Left colon (tissue), 2 donors: ENCODE measurements at regions not wholly inside any gene's neighbourhood (a gene's known extent, or its start where the extent isn't known, plus 50 kb on each side); places are given as distances from the start of the nearest gene placed in this dataset.

ENCODE experiments used
- ATAC-seq: fragments of 200-7000 bp; cut with Tn5 transposase; one replicate; pipeline ENCODE4 v1.9.1; 2020; ENCODE audit warnings: mild to moderate bottlenecking, moderate library complexity
- DNase-seq, 2 donors: peaks; one replicate each; pipeline ENCODE4 v3.0.0-alpha.2; 2020
- intact Hi-C, 2 donors: fragments of 100-400 bp; cut with DNase I in 1 of 2; cut with micrococcal nuclease in 1 of 2; formaldehyde crosslinking; loops; one replicate each; pipeline versions ENCODE4 v1.11.2 to v1.14.0; 2022; cut with DNase I, micrococcal nuclease
- donor health status: DM: no; HTN: no; CAD: no.
- donor health status: DM: yes; HTN: yes; CAD: no.

DNA sequence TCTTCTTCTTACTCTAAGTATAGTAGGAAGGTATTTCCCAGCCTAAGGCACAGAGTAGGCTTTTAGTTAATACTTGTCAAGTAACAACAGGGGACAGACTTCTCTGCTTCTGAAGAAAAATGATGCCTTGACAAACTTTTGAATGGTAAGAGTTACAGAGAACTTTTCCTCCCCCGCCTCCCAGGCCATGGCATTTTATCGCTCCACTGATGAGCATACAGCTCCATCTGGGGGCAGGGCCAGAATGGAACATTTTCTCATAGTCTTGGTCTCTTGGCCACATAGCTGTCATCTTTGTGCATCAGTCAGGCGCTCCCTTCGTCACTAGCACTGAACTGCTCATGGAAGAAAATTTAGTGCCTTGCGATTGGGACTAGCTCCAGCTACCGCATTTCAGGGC, 1066.8 kb upstream of the CITED2 start:
- peak; percentile 26 to 46 for DNase-seq
- intact Hi-C loops, result loop anchor here in 1 of 2 donors (5.0 kb wide), 1 partner anchor 1074 kb away; no protein-coding TSS in a partner anchor
- ATAC-seq, result peak; percentile 70

DNA sequence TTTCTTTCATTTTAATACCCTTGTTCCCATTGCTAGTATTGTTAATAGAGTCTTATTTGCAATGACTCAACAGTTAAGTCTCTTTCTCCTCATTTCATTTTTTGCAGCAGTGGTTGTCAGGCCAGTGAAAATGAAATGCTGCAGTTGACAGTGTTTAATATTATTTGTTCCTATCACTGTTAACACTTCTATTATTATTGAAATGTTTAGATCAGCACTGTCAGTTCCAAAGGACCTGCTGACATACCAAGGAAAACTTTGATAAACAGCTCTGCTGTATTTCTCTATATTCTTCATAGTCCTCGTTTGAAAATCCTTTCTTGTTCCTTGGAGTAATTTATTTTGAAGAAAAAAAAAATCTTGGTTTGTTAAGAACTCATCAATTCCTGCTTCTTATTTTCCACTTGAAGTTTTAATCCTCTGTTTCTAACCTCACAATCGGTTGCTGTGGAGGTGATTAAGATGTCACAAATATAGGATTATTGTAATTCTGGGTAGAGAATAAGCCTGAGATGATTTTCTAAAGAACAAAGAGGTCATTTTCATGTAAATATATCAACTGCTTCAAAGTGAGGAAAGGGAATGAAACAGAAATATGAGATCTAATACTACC, 1065.9 kb upstream of the CITED2 start:
- DNase-seq (no peak), ATAC-seq (no peak)
- intact Hi-C loops, result loop anchor here in 1 of 2 donors (5.0 kb wide), 1 partner anchor 1073 kb away; no protein-coding TSS in a partner anchor

DNA sequence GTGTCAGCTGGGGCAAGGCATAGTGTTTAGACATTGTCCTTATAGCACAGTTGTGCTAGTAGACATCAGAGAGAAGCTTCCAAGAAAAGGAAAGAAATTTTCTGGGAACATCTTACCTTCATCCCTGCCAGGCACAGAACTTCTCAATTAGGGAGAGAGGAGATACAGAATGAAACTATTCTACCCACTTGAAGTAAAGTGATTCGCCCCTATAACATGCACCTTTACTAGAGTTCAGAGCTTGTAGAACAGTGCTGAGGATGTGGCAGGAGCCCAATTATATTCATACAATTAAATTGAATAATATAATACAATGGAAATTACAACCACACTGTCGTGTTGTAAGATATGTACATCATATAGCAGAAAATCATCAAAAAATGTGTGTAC, 1063.9 kb upstream of the CITED2 start:
- ATAC-seq, result no peak
- DNase-seq, result no peak
- intact Hi-C loops, result no loop called here

DNA sequence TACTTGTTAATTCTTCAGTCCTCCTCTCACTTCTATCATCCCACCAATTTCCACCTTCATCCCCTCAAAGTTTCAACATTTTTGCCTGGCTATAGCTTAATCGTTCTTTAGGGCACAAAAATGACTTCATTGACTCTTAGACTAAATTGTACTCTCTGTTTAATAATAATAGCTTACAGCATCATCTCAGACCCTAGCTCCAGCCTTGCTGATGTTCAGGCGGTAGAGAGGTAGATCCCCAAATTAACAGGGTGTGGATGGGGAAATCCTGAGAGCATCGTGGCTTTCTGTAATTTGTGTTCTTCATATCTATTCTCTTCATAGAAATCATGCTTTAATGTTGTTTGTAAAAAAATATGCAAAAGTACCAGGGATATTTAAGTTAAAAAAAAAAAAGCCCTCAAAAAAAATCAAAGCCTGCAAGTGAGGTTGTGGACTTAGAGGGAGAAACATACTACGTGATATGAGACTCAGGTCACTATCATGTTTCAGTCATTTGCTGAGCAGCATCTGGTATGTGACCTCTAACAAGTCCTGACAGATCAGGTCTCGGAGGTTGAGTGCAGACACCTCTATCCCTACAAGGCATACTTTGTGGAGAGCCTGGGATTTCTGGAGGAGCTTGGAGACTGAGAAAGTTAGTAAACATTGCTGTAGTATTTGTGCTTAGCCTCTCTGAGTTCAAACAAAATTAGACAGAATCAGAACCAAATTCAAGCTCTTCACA, 1063.3 kb upstream of the CITED2 start:
- no peak for DNase-seq
- no peak for ATAC-seq
- intact Hi-C loops, result no loop called here

DNA sequence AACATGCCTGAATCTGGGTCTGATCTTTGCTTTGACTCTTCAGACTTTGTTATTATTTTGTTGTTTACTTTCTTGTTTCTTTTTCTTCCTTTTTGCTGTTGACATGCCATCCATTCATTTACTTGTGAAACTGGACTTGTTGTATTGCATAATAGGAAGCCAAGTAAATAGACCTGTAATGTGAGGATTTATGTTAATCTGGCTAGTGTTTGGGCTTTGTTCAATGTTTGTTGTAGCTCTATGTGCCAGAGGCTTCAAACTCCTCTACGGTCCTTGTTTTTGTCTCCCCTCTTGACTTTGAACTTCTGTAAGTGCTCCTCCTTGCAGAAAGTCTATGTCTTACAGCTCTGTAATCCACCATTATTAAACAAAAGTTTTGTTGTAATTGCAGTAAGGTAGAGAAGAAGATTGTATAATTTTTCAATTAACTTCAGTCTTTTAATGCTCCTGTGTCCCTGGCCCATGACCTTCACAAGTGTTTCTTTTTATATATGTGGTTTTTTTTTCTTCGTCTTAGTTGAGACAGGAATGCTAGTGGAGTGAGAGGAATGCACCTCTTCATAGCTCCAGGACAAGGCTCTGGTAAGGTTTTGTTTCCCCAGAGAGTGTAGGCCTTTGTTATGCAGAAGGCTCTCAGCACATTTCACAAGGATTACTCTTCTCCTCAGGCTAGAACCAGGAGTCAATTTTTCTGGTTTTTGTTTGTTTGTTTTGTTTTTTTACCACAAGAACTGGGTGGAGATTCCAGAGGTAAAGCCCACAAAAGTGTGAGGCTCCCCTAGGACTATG, 1061.8 kb upstream of the CITED2 start:
- intact Hi-C loops, result no loop called here
- ATAC-seq (no peak), DNase-seq (no peak)

DNA sequence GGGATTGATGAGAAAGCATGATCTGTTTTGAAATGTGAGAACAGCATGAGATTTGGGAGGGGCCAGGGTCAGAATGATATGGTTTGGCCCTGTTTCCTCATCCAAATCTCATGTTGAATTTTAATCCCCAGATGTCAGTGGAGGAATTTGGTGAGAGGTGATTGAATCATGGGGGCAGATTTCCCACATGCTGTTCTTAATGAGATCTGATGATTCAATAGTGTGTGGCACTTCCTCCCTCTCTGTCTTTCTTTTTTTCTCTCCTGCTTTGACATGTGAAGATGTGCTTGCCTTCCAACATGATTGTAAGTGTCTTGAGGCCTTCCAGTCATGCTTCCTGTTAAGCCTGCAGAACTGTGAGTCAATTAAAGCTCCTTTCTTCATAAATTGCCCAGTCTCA, 1060.3 kb upstream of the CITED2 start:
- no peak for ATAC-seq
- intact Hi-C loops, result no loop called here

DNA sequence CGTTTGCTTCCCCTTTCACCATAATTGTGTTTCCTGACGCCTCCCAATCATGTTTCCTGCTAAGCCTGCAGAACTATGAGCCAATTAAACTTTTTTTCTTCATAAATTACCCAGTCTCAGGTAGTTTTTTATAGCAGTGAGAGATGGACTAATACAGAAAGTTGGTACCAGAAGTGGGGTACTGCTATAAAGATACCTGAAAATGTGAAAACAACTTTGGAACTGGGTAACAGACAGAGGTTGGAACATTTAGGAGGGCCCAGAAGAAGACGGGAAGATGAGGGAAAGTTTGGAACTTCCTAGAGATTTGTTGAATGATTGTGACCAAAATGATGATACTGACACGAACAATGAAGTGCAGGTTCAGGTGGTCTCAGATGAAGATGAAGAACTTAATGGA, 1058.6 kb upstream of the CITED2 start:
- DNase-seq (no peak), ATAC-seq (no peak)
- intact Hi-C loops, result no loop called here

More for the DNA sequence above, 1060.3 kb upstream of the CITED2 start:
- DNase-seq, result no peak

DNA sequence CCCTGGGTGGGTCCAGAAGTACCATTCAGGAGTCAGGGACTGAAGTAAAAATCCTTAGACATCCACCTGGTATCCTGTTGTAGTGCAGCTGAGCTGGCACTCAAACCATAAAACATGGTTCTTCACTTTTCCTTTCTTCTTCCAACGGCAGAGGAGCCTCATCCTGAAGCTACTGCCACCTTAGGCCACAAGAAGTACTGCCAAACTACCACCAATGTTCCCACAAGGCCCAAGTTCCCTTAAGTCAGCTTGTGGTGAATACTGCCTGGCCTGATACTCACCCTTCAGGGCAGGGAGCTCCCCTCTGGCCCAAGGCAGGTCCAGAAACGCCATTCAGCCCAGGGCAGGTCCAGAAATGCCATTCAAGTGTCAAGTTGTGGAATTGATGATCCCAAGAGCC, 1053.4 kb upstream of the CITED2 start:
- ATAC-seq (no peak), DNase-seq (no peak)
- intact Hi-C loops, result no loop called here

DNA sequence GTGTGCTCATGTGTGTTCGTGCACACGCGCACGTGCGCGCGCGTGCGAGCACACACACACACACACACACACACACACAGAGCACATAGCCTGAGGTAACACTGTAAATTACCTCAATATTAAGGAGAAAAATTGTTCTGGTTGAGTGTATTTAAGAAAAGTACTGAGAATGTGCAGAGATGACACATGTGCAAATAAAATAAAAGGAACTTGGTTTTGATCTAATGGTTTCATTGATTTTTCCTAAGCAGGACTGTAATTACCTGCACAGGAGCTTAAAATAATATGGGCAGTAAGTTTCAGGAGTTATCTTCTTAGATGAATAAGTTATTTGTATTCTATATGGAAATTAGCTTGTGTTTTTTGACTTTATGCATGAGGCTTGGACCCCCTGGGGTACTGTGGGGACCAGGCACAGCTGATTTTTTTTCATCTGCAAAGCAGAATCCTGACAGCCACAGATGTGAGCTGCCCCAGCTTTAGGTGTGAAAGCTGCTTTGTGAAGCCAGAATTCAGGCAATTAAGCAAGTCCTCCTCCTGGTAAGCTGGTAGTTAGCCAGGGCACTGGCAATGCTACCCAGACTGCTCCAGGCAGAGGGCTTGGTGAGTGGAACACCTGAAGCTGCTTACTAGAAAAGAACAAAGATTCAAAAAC, 1040.6 kb upstream of the CITED2 start:
- no peak for DNase-seq
- ATAC-seq, result no peak
- intact Hi-C loops, result no loop called here

DNA sequence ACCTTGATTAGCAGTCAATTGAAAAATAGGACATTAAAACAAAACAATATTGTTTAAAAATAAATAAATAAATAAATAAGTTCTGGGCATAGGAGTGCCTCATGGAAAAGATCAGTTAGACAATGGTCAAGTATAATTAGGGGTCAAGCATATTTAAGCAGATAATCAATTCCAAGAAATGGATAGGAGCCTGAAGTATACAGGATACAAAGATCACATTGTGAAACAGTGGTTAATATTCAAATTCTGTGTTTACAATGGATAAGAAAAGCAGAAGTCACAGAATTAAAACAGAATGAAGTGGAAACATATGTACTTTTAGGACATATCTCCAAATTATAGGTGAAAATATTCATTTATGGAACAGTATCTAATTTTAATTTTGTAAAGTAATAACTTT, 1028.6 kb upstream of the CITED2 start:
- DNase-seq (no peak), ATAC-seq (no peak)
- intact Hi-C loops, result no loop called here

DNA sequence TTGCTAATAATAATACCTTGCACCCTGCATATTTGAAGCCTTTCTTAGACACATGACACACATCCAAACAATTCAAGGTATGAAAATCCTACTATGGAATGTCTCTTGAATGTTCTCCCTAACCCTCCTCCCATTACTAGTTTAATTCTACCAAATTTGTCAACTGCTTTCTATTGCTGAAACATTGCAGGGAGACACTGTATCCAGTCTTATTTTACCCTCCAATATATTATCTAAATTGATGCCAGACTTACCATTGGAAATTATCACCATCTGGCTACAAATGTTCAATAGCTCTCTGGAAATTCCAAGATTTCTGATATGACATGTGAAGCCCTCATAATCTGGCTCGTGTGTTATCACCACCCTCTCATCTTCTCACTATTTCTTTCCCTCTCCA, 1027.3 kb upstream of the CITED2 start:
- DNase-seq, result no peak
- no peak for ATAC-seq
- intact Hi-C loops, result no loop called here

DNA sequence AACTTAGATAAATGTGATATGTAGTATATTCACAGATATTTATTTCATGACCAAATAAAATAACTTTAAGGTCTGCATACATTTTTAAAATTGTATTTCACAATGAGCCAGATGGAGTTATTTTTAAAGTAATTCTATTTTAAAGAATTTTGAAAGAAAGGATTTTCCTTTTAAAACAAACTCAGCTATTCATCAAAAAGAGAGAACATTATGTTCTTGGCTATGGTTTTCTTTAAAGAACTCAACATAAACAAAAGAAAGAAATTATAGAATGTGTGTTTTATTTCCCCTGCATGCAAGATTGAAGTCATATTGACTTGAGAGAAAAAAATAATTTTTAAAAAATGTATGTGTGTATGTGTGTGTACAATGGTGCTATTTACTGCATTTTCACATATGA, 1023.6 kb upstream of the CITED2 start:
- DNase-seq, result no peak
- ATAC-seq, result no peak
- intact Hi-C loops, result no loop called here

DNA sequence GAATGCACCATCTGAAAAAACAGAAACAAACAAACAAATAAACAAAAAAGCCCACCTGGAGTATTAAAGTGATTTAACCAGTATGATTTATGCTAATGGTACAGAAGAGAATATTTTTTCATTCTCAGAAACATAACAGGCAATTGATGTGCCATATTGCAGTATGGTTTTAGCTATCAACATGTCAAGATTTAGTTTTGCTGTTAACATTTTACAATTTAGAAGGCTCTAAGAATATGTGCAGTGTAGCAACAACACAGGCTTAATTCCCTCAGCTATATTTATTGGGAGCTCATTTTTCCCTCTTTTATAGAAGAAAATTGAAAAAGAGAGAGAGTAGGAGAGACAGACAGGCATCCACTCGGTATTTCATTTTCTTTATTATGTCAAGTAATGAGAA, 1022.7 kb upstream of the CITED2 start:
- ATAC-seq (no peak), DNase-seq (no peak)
- intact Hi-C loops, result no loop called here

DNA sequence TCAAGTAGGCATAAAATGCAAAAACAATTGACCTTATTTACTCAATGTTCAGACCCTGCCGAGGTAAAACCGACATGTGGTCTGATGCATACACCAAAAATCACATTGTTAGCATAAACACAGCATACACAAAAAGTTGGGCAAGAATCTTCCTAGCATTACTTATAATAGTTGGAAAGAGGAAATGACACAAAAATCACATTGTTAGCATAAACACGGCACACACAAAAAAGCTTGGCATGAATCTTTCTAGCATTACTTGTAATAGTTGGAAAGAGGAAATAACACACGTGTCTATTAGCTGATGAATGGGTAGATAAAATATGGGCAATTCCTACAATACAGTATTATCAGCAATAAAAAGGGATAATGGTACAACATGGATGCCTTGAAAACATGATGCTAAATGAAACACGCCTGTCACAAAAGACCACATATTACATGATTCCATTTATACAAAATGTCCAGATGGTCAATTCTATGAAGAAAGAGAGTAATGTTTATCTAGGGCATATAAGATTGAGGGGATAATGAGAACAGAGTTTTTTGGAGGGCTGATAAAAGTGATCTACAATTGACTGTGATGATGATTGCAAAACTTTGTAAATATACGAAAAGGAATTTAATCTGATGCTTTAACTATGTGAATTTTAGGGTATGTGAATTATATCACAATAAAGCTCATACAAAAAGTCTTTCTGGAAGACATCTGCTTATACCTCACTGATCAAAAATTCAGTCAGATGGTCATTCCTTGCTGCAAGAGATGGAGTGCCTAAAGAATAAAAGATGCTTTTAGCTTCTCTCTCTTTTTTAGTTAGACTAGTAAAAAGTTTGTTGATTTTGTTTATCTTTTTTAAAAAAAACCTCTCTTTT, 1019.5 kb upstream of the CITED2 start:
- ATAC-seq (no peak), DNase-seq (no peak)
- intact Hi-C loops, result no loop called here

DNA sequence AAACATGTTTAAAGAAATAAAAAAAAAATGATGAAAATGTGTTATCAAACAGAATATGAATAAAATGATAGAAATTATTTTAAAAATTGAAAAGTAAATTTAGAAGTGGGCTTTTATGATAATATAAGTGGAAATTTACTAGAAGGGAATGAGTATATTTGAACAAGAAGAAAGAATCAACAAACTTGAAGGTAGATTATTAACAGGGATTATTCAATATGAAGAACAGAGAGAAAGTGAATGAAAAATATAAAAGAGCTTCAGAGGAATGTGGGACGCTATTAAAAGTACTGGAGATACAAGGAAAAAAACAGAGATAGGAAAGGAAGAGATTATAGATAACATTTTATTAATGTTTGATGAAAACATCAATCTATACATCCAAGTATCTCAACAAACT, 1014.4 kb upstream of the CITED2 start:
- intact Hi-C loops, result no loop called here
- ATAC-seq (no peak), DNase-seq (no peak)

DNA sequence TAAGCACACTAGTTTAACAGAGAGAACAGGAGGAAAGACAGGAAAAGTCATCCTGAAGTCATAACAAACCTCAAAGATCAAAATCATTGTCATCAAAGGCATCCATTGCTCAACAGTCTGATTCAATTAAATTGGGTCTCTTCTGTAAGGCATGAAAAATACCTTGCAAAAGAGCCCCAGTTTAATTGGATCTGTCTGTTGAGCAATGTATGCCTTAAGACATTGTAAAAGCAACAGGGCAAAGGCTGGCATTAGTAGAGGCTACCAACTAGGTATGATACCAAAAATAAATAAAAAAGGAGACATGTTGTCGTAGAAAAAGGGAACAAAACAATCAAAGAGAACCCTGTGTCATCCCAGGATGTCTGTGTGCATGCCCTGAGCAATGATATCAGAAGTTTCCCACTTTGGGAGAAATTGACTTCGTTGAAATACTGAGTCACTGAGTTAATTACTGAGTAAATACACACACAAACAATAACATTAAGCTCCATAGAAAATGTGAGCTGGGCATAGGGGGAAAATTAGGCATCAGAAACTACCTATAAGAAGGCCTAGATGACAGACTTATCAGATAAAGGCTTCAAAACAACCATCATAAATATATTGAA, 1013.8 kb upstream of the CITED2 start:
- intact Hi-C loops, result no loop called here
- no peak for DNase-seq

DNA sequence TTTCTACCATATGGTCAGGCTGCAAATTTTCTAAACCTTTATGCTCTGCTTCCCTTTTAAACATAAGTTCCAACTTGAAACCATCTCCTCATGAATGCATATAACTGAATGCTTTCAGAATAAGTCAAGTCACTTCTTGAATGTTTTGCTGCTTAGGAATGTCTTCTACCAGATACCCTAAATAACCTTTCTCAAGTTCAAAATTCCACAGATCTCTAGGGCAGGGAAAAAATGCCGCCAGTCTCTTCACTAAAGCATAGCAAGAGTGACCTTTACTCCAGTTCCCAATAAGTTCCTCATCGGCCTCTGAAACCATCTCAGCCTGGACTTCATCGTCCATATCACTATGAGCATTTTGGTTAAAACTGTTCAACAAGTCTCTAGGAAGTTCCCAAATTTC, 1011.2 kb upstream of the CITED2 start:
- DNase-seq, result no peak
- intact Hi-C loops, result no loop called here
- ATAC-seq, result no peak

More for the DNA sequence above, 1013.8 kb upstream of the CITED2 start:
- no peak for ATAC-seq

DNA sequence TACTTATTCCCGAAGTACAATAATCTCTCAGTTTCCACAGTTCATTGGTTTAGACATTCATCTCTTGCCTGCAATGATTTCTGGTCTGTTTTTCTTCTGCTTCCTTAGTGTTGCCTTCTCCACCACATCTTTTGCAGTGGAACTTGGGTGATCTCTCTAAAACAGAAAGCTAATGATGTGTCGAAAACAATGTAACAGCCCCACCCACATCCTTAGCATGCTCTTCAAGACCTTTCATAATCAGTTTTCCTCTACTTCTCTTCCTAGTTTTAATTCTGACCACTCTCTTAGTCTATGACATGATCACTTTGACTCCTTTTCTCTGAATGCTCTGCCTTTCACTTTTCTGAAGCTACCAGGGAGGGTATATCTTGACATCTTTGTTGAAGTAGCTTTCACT, 1007.9 kb upstream of the CITED2 start:
- intact Hi-C loops, result no loop called here
- DNase-seq, result no peak
- ATAC-seq, result no peak
